ENCODE measurements at regions not wholly inside any gene's neighbourhood (a gene's known extent, or its start where the extent isn't known, plus 50 kb on each side); places are given as distances from the start of the nearest gene placed in this dataset.
"Not testable (repeated sequence)": the region's sequence is repeated elsewhere in the genome, so short reads cannot be mapped to it uniquely, and the experiment has no call there.

DNA sequence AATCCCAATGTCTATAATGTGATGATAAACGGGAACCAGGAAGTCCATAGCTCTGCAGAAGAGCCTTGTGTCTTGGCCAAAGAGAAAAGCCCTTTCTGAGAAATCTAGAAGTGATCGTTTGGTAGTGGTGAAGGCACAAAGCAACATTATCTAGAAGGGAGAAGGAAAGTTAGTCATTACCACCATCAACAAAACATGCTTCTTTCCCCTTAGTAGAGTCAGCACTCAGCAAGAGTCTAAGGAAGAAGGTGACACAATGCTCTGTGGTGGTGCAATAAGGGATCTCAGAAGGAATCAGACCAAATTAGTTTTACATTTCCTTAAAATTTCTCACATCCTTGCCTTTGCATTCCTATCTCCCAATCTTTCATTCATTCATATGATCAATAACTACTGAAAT is 134.4 kb upstream of the PRDX6 start:
- DNase-seq = no peak

DNA sequence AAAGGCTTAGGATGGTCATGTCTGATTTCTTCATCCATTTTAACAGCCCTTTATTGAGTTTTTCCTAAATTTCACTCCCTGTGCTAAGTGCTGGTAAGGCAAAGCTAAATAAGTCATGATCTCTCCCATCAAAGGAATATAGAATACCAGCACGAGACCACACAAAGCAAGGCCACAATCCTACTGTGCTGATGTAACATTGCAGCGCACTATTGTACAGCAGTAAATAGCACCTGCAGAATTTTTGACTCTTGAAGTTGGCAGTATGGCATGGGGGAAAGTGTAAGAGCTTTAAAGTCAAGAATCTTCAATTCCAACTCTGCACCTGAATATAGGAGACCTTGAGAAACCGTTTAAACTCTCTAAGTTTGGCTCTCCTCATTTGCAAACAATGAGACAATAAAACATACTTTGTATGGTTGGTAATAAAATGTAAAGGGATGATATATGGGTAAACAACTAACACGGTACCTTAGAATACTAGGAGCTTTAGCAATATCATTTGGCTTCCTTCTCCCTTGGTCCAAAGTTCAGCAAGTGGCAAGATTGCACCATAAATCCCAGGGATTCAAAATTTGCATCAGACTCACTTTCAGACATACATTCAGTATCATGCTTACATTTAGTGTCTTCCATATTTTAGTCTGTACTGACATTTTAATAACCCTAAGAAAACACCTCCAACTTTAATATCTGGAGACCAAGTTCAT is 132.9 kb upstream of the PRDX6 start:
- DNase-seq = no peak

DNA sequence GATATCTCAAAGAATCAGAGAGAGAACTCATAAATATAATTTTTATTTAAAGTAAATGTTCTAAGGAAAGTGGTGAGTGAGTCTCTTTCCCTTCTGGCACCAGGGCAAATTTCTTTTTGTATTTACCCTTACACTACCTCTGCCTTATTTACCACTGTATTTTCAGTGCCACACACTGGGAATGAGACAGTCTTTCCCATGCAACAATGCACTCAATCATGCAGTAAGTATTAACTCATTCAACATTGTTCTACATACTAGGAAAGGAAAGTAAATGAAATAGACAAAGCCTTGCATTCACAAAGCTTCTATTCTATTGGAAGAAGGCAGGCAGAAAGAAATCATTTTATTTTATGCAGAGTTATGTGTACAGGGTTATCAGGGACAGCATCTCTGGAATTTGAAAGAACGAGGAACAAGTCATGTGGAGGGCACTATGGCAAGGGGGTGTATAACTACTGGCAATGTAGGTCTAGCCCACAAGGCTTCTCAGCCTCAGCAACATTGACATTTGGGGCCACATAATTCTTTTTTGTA is 129.8 kb upstream of the PRDX6 start:
- DNase-seq = no peak

DNA sequence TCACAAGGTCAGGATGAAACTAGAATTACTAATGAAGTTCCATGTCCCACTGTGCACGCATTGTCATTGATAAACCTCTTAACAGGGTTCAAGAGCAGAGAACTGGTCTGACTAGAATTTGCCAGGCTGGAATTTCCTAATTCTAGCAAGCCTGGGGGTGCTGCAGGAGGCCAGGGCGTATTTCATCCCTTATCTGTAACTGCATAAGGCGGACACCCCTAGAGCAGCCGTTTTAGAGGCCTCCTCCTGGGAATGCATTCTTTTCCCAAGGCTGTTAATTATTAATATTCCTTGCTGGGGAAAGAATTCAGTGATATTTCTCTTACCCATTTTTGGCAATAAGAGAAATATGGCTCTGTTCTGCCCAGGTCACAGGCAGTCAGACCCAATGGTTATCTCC is 124.5 kb upstream of the PRDX6 start:
- DNase-seq = not testable (repeated sequence)

DNA sequence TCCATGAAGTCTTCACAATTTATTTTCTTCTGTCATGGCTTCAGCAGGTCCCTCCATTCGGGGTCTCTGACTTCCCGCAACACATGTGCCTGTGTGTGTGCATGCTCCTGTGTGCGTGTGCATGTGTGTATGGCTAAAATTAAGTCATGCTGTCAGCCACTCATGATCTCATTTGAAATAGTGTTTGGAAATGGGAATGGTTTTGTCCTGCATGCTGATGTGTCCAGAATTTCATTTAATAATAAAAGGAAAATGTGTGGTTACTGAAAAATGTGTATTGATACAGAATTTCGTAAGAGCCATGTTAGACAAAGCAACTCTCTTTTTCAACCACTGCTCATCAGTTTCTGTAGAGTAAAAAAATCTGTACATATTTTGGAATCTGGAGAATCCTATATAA is 123.8 kb upstream of the PRDX6 start:
- DNase-seq = no peak

GRCh38 chr1:173354937-173355280 is 122.2 kb upstream of the PRDX6 start:
- DNase-seq = no peak

- DNase-seq = no peak
These were observed 121.7 kb upstream of the PRDX6 start for GRCh38 chr1:173355281-173356031.

DNA sequence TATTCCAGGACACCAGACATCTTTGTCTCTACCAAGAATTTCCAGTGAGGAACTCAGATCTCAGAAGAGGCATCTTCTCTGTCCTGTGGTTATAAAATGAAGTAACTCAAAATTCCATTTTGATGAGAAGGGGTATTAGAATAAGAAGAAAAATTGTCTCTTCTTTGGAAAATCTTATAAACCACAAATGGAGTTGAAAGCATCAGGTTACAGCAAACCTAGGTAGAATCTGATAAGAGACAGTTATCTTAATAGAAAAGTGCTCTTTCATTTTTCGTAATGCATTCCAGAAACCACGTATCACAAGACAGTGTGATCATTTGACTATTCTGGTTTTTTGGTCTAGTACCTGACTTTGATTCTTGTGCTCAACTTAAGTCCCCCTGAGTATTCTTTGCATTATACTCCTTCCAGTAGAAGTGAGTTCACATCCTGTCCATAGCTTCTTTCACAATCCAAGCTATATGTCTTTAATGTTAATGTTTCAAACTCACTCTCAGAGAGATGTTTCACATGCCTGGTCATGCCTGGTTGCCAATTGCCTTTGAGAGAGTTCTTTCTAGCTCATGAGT is 120.9 kb upstream of the PRDX6 start:
- no peak for DNase-seq

DNA sequence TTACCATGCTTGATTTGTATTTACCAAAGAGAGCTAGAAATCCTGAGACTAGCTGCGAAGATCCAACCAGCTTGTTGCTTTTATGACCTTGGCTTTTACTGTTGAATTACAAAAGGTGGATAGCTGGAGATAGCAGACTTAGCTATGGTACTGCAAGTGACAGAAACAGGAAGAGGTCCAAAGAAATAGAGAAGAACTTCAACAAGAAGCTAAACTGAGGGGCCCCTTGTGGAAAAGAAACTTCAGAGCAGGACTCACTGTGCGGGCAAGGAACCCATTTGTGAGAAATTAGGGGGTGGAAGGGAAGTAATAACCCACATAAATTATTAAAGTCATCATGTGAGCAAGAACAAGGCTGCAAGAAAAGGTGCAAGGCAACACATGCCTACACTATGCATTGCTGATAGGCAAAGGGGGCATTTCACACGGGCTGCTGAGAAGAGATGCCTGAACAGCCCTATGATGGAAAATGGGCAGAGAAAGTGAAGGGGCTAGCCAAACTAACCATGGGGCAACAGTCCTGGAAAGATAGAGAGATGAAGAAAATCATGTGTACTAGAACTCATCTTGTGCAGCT is 116.6 kb upstream of the PRDX6 start:
- no peak for DNase-seq

GRCh38 chr1:173362543-173362942 is 114.6 kb upstream of the PRDX6 start:
- DNase-seq = no peak

DNA sequence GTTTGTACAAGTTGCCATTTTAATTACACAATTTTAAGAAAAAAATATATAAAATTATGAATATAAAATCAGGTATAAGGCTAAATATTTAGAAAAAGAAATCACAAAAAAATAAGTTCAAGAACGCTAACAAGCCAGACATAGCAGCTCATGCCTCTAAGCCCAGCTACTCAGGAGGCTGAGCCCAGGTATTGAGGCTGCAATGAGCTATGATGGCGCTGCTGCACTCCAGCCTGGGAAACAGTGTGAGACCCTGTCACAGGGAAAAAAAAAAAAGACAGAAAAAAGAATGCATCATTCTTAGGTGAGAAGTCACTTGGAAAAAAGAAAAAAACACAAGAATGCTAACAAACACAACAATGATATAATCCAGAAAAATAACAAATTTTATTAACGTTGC is 112.3 kb upstream of the PRDX6 start:
- DNase-seq = no peak

GRCh38 chr1:173365341-173365740 is 111.8 kb upstream of the PRDX6 start:
- no peak for DNase-seq

DNA sequence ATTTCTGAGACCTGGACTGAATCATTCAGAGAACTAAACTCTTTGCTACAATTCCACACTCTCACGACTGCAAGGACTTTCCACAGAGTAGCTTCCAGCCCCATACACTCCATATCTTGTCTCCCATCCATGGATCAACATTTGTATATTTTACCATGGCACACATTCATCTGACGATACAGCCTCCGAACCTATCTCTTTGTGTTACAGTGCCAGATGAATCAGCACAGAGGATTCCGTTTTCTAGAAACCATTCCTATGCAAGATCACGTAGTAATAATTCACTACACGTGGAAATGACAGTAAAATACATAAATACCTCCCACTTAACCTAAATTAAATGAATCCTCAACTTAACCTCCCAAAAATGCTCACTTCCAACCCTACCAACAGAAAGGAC is 110.0 kb upstream of the PRDX6 start:
- no peak for DNase-seq

DNA sequence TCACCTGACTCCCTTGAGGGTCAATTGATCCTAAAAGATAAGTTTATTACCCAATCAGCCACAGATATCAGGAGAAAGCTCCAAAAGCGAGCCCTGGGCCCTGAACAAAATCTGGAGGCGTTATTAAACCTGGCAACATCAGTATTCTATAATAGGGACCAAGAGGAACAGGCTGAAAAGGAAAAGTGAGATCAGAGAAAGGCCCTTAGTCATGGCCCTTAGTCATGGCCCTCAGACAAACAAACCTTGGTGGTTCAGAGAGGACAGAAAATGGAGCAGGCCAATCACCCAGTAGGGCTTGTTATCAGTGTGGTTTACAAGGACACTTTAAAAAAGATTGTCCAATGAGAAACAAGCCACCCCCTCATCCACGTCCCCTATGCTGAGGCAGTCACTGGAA is 106.5 kb upstream of the PRDX6 start:
- not testable (repeated sequence) for DNase-seq

GRCh38 chr1:173376065-173376464 is 101.1 kb upstream of the PRDX6 start:
- not testable (repeated sequence) for DNase-seq

- no peak for DNase-seq
These were observed 99.9 kb upstream of the PRDX6 start for GRCh38 chr1:173377266-173377665.

- DNase-seq = no peak
These were observed 93.8 kb upstream of the PRDX6 start for GRCh38 chr1:173383351-173383750.

- no peak for DNase-seq
These were observed 88.8 kb upstream of the PRDX6 start for GRCh38 chr1:173388352-173388751.

- no peak for DNase-seq
These were observed 84.1 kb upstream of the PRDX6 start for GRCh38 chr1:173392895-173393658.

DNA sequence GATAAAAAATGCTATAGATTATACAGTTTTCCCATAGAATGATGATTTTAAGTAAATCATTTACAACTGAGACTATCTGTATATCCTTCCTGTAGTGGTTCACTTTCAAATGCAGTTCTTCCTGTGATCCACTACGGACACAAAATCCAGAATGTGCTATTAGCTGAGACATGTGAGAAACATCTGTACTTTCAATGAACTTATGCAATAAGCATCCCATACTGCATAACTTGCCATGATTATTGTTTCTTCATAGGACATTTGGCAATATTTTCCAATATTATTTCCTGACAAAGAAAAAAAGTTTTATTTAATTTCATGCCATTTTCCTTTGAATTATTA is 83.5 kb upstream of the PRDX6 start:
- DNase-seq = no peak

GRCh38 chr1:173394813-173395212 is 82.3 kb upstream of the PRDX6 start:
- not testable (repeated sequence) for DNase-seq

DNA sequence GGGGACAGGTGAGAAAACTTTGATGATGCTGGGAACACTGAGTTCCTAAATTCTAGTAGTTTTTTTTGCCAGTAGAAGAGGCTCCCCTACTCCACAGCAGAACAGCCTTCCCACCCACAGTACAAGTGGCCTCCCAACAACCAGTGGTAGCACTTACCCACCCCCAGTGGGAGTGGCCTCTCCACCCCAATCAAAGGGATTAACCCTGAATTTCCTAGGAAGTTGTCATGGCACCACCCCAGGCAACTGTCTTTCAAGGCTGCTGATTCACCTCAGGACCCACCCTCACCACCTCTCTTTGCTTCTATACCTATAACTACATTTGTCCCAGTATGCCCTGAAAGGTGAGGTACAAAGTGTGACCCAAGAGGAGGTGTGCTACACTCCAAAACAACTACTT is 81.4 kb upstream of the PRDX6 start:
- DNase-seq = no peak

GRCh38 chr1:173400387-173400995 is 76.6 kb upstream of the PRDX6 start:
- DNase-seq = no peak
